Activated naive CD8-positive, alpha-beta T cell treated with anti-CD3 and anti-CD28 coated beads, Interleukin-2, amount 50 U/mL, for 24 hours (primary cell): ENCODE measurements at regions not wholly inside any gene's neighbourhood (a gene's known extent, or its start where the extent isn't known, plus 50 kb on each side); places are given as distances from the start of the nearest gene placed in this dataset.
"Not testable (repeated sequence)": the region's sequence is repeated elsewhere in the genome, so short reads cannot be mapped to it uniquely, and the experiment has no call there.

Source experiments
- ATAC-seq: fragments of 150-1000 bp; cut with Tn5 transposase; one replicate; pipeline ENCODE4 v1.10.0; 2021
- DNase-seq: peaks from one replicate; pipeline ENCODE4 v3.0.0; 2021
- H3K27ac Mint-ChIP-seq: one replicate; pipeline ENCODE4 v1.8.0; 2021; ENCODE audit warnings: mild to moderate bottlenecking, mixed read lengths
- H3K27me3 Mint-ChIP-seq: one replicate; pipeline ENCODE4 v1.8.0; 2021; ENCODE audit warnings: mixed read lengths
- H3K36me3 Mint-ChIP-seq: one replicate; pipeline ENCODE4 v1.8.0; 2021; ENCODE audit warnings: low read depth, mixed read lengths
- H3K4me1 Mint-ChIP-seq: one replicate; pipeline ENCODE4 v1.8.0; 2021; ENCODE audit warnings: mixed read lengths
- H3K4me3 Mint-ChIP-seq: one replicate; pipeline ENCODE4 v1.8.0; 2021; ENCODE audit warnings: mild to moderate bottlenecking, moderate library complexity, mixed read lengths
- H3K9me3 Mint-ChIP-seq: one replicate; pipeline ENCODE4 v1.8.0; 2021; ENCODE audit warnings: mixed read lengths

DNA sequence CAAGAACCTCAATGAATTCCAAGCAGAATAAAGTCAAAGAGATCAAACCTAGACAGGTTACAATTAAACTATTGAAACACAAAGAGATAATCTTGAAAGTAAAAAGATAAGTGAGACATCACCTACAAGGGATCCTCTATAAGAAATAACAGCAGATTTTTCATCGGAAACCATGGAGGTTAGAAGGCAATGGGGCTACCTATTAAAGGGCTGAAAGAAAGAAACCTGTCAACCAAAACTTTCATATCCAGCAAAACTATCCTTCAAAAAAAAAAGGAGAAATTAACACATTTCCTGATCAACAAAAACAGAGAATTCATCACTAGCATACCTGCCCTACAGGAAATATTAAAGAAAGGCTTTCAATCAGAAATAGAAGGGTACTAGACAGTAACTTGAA is 244.9 kb downstream of the ARHGAP12 start:
- peaks cover 46% of the 10 kb centered on the region for H3K9me3 Mint-ChIP-seq
- H3K4me1 Mint-ChIP-seq: no peaks in the 10 kb centered on the region
- H3K4me3 Mint-ChIP-seq: no peak overlapping the region
- H3K27ac Mint-ChIP-seq: no peak overlapping the region
- no peaks in the 10 kb centered on the region for H3K27me3 Mint-ChIP-seq
- ATAC-seq: no peak
- no peak for DNase-seq
- no peaks in the 10 kb centered on the region for H3K36me3 Mint-ChIP-seq

DNA sequence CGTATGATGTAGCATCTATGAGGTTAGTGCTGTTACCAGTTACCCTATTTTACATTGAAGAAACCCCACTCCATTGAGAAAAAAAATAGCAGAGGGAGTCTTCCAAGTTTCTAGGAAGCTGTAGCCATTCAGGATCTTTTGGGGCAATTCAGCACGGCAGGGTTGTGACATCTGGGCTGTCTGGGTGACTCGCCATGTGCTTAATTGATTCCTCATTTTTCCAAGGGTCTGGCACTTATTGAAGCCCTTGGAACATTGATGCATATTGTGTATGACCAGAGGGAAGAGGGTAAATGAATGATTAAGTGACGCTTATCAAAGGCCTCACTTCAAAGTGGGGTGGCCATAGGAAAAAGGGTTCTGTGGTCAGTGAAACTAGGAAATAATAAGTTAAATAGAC is 248.7 kb downstream of the ARHGAP12 start:
- H3K27ac Mint-ChIP-seq: no peak overlapping the region
- no peaks in the 10 kb centered on the region for H3K36me3 Mint-ChIP-seq
- H3K9me3 Mint-ChIP-seq: peaks cover 32% of the 10 kb centered on the region
- DNase-seq (no peak), ATAC-seq (no peak)
- no peak overlapping the region for H3K4me3 Mint-ChIP-seq
- no peaks in the 10 kb centered on the region for H3K27me3 Mint-ChIP-seq
- H3K4me1 Mint-ChIP-seq: no peaks in the 10 kb centered on the region

DNA sequence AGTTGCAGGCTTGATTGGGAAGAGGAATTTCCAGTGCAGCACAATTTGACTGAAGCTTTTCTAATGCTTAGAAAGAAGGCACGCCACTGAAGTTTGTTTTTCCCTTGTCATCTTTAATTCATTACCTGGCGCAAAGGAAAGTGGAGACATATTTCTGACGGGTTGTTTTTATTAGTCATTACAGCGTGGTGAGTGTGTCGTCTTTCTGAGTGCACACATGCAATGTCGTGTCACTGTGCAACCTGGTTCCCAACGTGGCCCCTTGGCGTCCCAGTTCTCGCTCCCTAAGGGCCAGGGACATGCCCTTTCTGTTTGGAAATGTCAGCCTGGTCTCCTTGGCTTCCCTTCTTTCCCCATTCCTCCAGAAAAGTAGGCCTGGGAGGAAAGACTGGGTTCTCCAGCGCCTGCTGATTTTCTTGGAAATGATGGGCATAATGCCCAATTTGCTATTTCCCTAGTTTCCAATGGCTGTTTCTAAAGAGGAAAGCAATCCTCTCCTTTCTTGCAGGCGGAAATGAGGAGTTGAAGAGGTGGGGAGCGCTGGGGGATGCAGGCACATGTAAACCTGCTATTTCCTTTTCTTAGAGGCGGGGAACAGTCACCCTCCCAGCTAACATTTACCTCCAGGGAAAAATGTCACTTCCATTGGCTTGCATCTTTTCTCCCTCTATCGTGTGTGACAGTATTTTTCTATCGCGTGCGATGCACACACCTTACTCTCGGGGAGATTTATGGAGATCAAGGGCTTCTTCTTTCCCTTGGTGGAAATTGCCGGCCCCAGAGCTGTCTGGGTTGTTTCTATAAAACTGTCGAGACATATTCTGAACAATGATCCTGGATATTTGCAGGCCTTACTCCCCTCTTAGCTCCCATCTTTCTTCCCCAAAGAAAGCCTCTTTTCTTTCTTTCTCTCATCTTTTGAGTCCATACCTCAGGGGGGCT is 249.8 kb downstream of the ARHGAP12 start:
- DNase-seq (no peak), ATAC-seq (no peak)
- Mint-ChIP-seq H3K36me3 (no peaks in the 10 kb centered on the region), H3K4me1 (no peaks in the 10 kb centered on the region), H3K27me3 (no peaks in the 10 kb centered on the region), H3K9me3 (peaks cover 28% of the 10 kb centered on the region), H3K4me3 (no peak overlapping the region), H3K27ac (no peak overlapping the region)

DNA sequence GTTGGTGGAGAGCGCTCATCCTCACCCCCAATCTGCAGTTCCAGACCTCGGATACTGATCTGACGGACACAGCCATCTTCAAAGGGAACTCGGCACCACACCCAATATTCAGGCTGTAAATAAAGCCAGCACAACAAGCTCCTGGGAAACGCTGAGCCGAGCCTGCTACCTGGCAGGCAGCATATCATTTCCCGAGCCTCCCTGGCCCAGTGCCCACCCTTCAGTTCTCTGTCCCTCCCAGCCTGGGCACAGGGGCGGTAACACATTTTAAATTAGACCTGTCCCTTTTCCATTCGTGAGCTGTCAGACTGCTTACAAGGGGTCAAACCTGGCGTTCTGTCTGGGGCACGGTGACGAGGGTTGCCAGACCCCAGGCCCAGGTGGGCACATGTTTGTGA is 250.5 kb downstream of the ARHGAP12 start:
- H3K4me1 Mint-ChIP-seq: no peaks in the 10 kb centered on the region
- no peak overlapping the region for H3K4me3 Mint-ChIP-seq
- H3K27me3 Mint-ChIP-seq: no peaks in the 10 kb centered on the region

DNA sequence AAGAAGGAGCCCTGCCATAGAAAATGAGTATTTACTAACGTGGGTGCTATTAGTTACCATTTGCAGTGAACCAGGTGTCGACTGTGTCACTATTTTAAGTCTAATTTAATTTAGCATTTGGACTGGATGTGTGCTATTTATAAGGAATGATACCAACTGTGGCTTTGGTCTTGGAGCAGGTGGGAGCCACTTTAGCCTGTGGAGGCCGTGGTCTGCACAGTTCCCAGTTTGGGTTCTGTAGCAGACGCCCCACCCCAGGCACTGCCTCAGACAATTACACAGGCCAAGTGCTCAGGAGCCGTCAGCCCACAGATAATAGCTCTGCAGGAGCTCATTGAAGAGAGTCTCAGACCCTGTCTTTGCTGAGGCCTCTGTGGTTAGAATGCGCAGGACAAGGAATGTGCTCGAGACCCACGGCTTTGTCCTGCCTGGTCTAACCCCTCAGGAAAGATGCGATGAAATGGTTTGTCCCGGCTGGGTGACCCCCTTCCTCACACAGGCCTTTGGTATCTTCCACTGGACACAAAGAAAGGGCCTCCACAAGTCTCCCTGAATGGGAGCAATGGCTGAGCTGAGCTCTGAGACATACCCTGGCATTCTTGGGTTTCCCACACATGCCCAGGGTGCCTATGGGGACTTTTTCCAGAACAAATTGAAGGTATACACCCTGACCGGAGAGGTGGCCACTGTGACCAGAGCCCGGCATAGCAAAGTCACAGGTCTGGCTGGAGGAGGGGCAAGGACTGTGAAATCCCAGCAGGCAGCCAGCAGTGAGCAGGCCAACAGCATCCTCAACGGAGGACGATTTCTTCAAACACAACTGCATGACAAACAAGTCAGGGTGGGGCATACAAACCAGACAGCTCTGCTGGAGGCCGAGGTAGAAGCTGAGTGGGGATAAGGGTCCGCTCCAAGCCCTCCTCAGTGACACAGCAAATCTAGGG is 251.2 kb downstream of the ARHGAP12 start:
- Mint-ChIP-seq H3K4me3 (no peak overlapping the region), H3K27ac (no peak overlapping the region), H3K4me1 (no peaks in the 10 kb centered on the region), H3K27me3 (no peaks in the 10 kb centered on the region), H3K9me3 (peaks cover 19% of the 10 kb centered on the region), H3K36me3 (peaks cover 3% of the 10 kb centered on the region)
- DNase-seq (no peak), ATAC-seq (no peak)

More for the DNA sequence above, 250.5 kb downstream of the ARHGAP12 start:
- H3K27ac Mint-ChIP-seq: no peak overlapping the region
- ATAC-seq: no peak
- H3K36me3 Mint-ChIP-seq: peaks cover 3% of the 10 kb centered on the region
- DNase-seq: no peak
- H3K9me3 Mint-ChIP-seq: peaks cover 22% of the 10 kb centered on the region

DNA sequence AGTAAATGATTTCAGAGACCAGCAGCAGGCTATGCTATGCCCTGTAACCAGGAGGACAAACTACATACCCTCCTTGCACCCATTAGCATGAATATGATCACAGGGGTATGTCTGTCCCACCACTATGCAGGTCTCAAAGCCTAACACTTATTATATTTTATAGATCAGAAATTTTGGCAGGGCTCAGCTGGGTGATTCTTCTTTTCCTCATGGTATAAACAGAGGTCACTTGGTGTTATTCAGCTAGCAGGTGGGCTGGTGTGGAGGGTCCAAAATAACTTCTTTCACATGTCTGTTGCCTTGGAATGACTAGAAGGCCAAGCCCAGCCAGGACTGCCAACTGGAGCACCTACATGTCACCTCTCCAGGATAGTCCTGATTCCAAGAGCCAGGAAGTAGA is 252.9 kb downstream of the ARHGAP12 start:
- no peak overlapping the region for H3K27ac Mint-ChIP-seq
- no peak for ATAC-seq
- no peak overlapping the region for H3K4me3 Mint-ChIP-seq
- no peaks in the 10 kb centered on the region for H3K4me1 Mint-ChIP-seq
- H3K9me3 Mint-ChIP-seq: peaks cover 12% of the 10 kb centered on the region
- no peaks in the 10 kb centered on the region for H3K27me3 Mint-ChIP-seq
- DNase-seq: no peak
- H3K36me3 Mint-ChIP-seq: peaks cover 3% of the 10 kb centered on the region

DNA sequence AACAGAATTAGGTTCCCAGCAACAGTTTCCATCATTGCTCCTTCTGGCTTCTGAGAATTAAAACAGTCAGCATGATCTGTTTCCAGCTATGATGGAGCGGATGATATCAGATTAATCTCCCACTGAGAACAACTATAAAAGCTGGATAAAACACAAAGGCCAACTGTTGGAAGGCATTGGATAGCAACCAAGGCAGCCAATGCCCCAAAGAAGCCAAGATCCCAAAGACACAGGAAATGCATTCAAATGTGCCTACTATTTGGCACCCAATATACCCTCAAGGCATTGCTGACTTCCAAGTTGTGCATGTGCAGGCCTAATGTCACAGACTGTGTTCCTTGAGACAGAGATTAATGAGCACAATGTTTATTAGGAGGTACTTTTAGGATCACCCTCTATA is 259.3 kb downstream of the ARHGAP12 start:
- Mint-ChIP-seq H3K36me3 (peaks cover 3% of the 10 kb centered on the region), H3K9me3 (peaks cover 8% of the 10 kb centered on the region), H3K27me3 (no peaks in the 10 kb centered on the region), H3K4me3 (no peak overlapping the region), H3K27ac (no peak overlapping the region), H3K4me1 (no peaks in the 10 kb centered on the region)
- ATAC-seq: no peak
- no peak for DNase-seq

DNA sequence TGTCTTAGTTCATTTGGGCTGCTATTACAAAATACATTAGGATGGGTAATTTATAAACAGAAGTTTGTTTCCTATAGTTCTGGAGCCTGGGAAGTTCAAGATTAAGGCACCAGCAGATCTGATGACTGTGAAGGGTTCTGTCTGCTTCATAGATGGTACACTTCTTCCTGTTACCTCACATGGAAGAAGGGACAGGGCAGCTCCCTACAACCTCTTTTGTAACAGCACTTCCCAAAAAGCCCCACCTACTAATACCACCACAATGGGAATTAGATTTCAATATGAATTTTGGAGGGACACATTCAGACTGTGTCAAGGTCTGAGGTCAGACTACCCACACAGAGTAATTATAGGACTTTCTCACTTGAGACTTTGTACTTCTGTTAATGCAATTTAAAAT is 260.3 kb downstream of the ARHGAP12 start:
- DNase-seq: no peak
- no peak for ATAC-seq
- no peak overlapping the region for H3K4me3 Mint-ChIP-seq

DNA sequence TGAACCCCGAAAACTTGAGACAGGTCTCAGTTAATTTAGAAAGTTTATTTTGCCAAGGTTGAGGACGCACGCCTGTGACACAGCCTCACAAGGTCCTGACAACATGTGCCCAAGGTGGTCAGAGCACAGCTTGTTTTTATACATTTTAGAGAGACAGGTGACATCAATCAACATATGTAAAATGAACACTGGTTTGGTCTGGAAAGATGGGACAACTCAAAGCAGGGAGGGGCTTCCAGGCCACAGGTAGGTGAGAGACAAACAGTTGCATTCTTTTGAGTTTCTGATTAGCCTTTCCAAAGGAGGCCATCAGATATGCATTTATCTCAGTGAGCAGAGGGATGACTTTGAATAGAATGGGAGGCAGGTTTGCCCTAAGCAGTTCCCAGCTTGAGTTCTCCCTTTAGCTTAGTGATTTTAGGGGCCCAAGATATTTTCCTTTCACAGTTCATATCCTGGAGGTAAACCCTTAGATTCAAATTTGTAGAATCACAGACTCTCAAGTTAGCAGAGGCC is 262.8 kb downstream of the ARHGAP12 start:
- not testable (repeated sequence) for DNase-seq, H3K36me3 Mint-ChIP-seq, H3K27ac Mint-ChIP-seq, ATAC-seq, H3K9me3 Mint-ChIP-seq, H3K4me3 Mint-ChIP-seq, H3K27me3 Mint-ChIP-seq, H3K4me1 Mint-ChIP-seq

More for the DNA sequence above, 260.3 kb downstream of the ARHGAP12 start:
- Mint-ChIP-seq H3K4me1 (no peaks in the 10 kb centered on the region), H3K36me3 (peaks cover under 1% of the 10 kb centered on the region), H3K27ac (no peak overlapping the region), H3K27me3 (no peaks in the 10 kb centered on the region), H3K9me3 (peaks cover 8% of the 10 kb centered on the region)

DNA sequence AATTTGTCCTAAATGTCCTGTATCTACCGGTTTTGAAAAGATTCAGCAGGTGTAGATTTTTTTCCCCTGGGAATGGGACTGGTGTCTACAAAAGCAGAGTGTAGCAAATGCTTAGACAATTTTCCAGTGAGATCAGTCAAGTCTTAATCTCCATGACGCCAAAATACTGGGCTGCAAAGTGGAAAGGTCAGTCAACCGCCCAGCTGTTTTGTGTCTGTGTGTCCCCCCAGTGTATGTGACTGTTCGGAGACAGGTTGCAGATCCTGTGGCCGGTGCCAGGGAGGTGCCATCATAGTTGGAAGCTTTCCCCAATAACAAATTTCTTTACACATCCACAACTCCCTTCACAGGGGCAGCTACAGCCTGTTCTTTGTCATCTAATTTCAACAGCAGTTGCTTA is 263.8 kb downstream of the ARHGAP12 start:
- no peak for ATAC-seq
- H3K4me3 Mint-ChIP-seq: no peak overlapping the region

DNA sequence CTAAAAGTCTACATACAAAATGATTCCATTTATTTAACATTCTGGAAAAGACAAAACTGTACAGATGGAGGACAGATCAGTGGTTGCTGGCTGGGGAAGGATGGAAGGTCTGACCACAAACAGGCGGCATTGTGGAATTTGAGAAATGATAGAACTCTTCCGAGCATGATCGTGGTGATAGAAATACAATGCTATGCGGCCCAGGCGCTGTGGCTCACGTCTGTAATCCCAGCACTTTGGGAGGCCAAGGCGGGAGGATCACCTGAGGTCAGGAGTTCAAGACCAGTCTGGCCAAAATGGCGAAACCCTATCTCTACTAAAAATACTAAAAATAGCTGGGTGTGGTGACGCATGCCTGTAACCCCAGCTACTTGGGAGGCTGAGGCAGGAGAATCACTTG is 264.6 kb downstream of the ARHGAP12 start:
- H3K27me3 Mint-ChIP-seq, H3K4me1 Mint-ChIP-seq, H3K4me3 Mint-ChIP-seq, H3K36me3 Mint-ChIP-seq, H3K9me3 Mint-ChIP-seq, DNase-seq, ATAC-seq, H3K27ac Mint-ChIP-seq: not testable (repeated sequence)

More for the DNA sequence above, 263.8 kb downstream of the ARHGAP12 start:
- H3K27ac Mint-ChIP-seq: no peak overlapping the region
- no peak for DNase-seq
- no peaks in the 10 kb centered on the region for H3K36me3 Mint-ChIP-seq
- H3K4me1 Mint-ChIP-seq: no peaks in the 10 kb centered on the region
- H3K9me3 Mint-ChIP-seq: no peaks in the 10 kb centered on the region
- no peaks in the 10 kb centered on the region for H3K27me3 Mint-ChIP-seq

DNA sequence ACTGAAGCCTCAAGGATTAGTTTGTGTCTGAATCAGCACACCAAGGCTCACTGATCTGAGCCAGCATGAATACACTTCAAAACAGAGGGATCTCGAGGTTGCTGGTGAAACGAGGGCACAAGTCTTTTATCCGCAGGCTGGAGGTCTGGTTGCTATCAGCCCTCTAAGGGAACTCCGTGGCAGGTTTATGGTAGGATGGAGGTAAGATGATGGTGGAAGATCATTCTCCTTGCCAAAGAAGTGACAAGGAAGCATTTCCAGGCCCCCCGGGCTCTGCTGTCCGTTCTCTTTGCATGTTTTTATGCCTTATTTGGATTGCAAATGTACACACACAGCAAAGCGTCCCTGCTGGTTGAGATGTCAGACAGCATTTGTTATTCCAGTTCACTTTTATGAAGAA is 268.3 kb downstream of the ARHGAP12 start:
- Mint-ChIP-seq H3K9me3 (no peaks in the 10 kb centered on the region), H3K27me3 (peaks cover 7% of the 10 kb centered on the region), H3K27ac (no peak overlapping the region), H3K36me3 (no peaks in the 10 kb centered on the region), H3K4me3 (no peak overlapping the region), H3K4me1 (no peaks in the 10 kb centered on the region)
- ATAC-seq (no peak), DNase-seq (no peak)

DNA sequence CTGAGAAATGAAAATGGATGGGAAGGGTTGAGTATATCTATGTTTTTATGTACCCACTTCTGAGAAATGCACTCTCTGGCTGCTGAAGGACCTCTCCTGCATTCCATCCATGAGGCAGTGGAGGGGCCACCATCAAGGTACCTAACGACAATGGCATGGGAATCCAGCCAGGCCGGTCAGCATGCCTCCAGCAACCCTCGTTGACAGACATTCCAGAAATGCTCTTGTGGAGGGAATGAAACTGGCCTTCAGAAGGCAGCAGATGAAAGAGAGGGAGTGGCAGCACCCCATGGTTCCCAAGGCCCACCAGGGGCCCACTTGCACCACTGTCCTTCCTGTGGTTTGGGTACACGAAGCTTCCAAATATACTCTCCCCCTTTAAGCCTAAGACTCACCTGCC is 269.0 kb downstream of the ARHGAP12 start:
- H3K27ac Mint-ChIP-seq: no peak overlapping the region
- no peaks in the 10 kb centered on the region for H3K4me1 Mint-ChIP-seq
- no peak overlapping the region for H3K4me3 Mint-ChIP-seq
- no peaks in the 10 kb centered on the region for H3K36me3 Mint-ChIP-seq
- peaks cover 7% of the 10 kb centered on the region for H3K27me3 Mint-ChIP-seq
- no peak for ATAC-seq
- no peak for DNase-seq
- no peaks in the 10 kb centered on the region for H3K9me3 Mint-ChIP-seq

DNA sequence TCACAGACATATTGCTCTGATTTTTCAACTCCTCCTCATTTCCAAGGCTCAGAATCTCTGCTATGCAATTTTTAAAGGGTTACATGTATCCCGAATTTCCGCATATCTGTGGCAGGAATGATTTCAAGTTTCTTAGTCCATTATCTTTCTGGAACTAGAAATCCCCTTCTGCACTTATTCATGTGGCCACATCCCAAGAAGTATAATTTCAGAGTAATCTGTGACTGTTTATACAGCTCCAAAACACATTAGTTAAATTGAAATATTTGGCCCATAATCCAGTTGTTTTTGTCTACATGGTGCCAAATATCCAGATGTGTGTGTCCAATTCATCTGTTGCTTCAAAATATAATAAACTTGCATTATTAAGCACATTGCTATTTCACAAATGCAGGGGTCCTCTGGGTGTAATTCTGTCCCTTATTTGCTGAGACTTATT is 271.2 kb downstream of the ARHGAP12 start:
- Mint-ChIP-seq H3K4me3 (no peak overlapping the region), H3K4me1 (no peaks in the 10 kb centered on the region), H3K27ac (no peak overlapping the region), H3K36me3 (no peaks in the 10 kb centered on the region), H3K27me3 (peaks cover 10% of the 10 kb centered on the region), H3K9me3 (no peaks in the 10 kb centered on the region)
- ATAC-seq (no peak), DNase-seq (no peak)
